ENCODE measurements at regions not wholly inside any gene's neighbourhood (a gene's known extent, or its start where the extent isn't known, plus 50 kb on each side); places are given as distances from the start of the nearest gene placed in this dataset.

- Histone ChIP-seq H3K27ac (peak overlapping the region; percentile 13), H3K4me1 (peaks cover 19% of the 10 kb centered on the region), H3K27me3 (no peaks in the 10 kb centered on the region), H3K4me3 (no peak overlapping the region), H3K36me3 (no peaks in the 10 kb centered on the region), H3K9me3 (no peaks in the 10 kb centered on the region)
- no peak for TF ChIP-seq CTCF (IDR thresholded peaks at IDR 0.05)
- intact Hi-C loops (cut with DNase I) = no loop called here
- DNase-seq = no peak
- peak; percentile 59 for ATAC-seq
These were observed 96.6 kb upstream of the MAN1A1 start for GRCh38 chr6:119446115-119446554.

GRCh38 chr6:119445666-119446065 is 96.1 kb upstream of the MAN1A1 start:
- Histone ChIP-seq H3K9me3 (no peaks in the 10 kb centered on the region), H3K27me3 (no peaks in the 10 kb centered on the region), H3K27ac (no peak overlapping the region), H3K36me3 (no peaks in the 10 kb centered on the region), H3K4me3 (no peak overlapping the region), H3K4me1 (peaks cover 19% of the 10 kb centered on the region)
- intact Hi-C loops (cut with DNase I) = no loop called here
- ATAC-seq (no peak), DNase-seq (no peak)
- no peak for TF ChIP-seq CTCF (IDR thresholded peaks at IDR 0.05)

- ATAC-seq = peak; percentile 39
- DNase-seq = no peak
These were observed 95.3 kb upstream of the MAN1A1 start for GRCh38 chr6:119444642-119445557.

GRCh38 chr6:119443993-119444641 is 94.6 kb upstream of the MAN1A1 start:
- Histone ChIP-seq H3K27ac (no peak overlapping the region), H3K9me3 (no peaks in the 10 kb centered on the region), H3K4me1 (peaks cover 19% of the 10 kb centered on the region), H3K27me3 (no peaks in the 10 kb centered on the region), H3K36me3 (no peaks in the 10 kb centered on the region), H3K4me3 (no peak overlapping the region)
- DNase-seq = no peak
- intact Hi-C loops (cut with DNase I) = no loop called here
- no peak for TF ChIP-seq CTCF (IDR thresholded peaks at IDR 0.05)
- peak; percentile 15 for ATAC-seq

More at GRCh38 chr6:119444642-119445557, 95.3 kb upstream of the MAN1A1 start:
- intact Hi-C loops (cut with DNase I) = no loop called here
- Histone ChIP-seq H3K36me3 (no peaks in the 10 kb centered on the region), H3K27me3 (no peaks in the 10 kb centered on the region), H3K9me3 (no peaks in the 10 kb centered on the region), H3K4me3 (no peak overlapping the region), H3K4me1 (peaks cover 19% of the 10 kb centered on the region), H3K27ac (no peak overlapping the region)
- no peak for TF ChIP-seq CTCF (IDR thresholded peaks at IDR 0.05)

- Histone ChIP-seq H3K36me3 (no peaks in the 10 kb centered on the region), H3K4me3 (no peak overlapping the region), H3K27ac (no peak overlapping the region), H3K4me1 (peaks cover 19% of the 10 kb centered on the region), H3K9me3 (no peaks in the 10 kb centered on the region), H3K27me3 (no peaks in the 10 kb centered on the region)
- ATAC-seq (no peak), DNase-seq (no peak)
- no peak for TF ChIP-seq CTCF (IDR thresholded peaks at IDR 0.05)
- intact Hi-C loops (cut with DNase I) = no loop called here
These were observed 93.2 kb upstream of the MAN1A1 start for GRCh38 chr6:119442776-119443184.

All from upper lobe of right lung (tissue), 1 donor.